IMR-90 (cell line): ENCODE measurements at regions not wholly inside any gene's neighbourhood (a gene's known extent, or its start where the extent isn't known, plus 50 kb on each side); places are given as distances from the start of the nearest gene placed in this dataset.
A peak's percentile ranks its signal among the peaks of the same experiment; 100 is the strongest.

Experiments used
- ATAC-seq: fragments of 200-7000 bp; cut with Tn5 transposase; 2 replicates; pipeline ENCODE4 v1.9.1; 2020; ENCODE audit warnings: low read depth, mild to moderate bottlenecking, moderate library complexity
- BruUV-seq: library from RNA; stranded (reverse); fragments of 400-500 nt; replicated peaks from 2 replicates; lab custom pipeline; 2021; lab: Mats Ljungman, UMichigan
- CTCF ChIA-PET: fragments of 300-600 bp; formaldehyde crosslinking; extraction: SDS; loops from one replicate; lab custom pipeline; 2021; ENCODE audit warnings: antibody characterized with exemption; lab: Yijun Ruan, JAX
- POLR2A ChIA-PET: fragments of 300-600 bp; sonication (Branson Sonifier 250); formaldehyde crosslinking; loops from one replicate; lab custom pipeline; 2022; ENCODE audit warnings: antibody characterized with exemption; ENCODE audit not compliant: unreplicated experiment; lab: Charles Lee
- DNase-seq: peaks from one replicate; pipeline ENCODE4 v3.0.0; 2013
- H2AFZ ChIP-seq: replicated peaks from 2 replicates; pipeline ENCODE3; 2013; ENCODE audit warnings: low read length, mild to moderate bottlenecking; ENCODE audit not compliant: poor library complexity
- H2AK5ac ChIP-seq: 2 replicates; pipeline ENCODE4 v1.6.1; 2013; ENCODE audit warnings: low read depth, low read length, inconsistent platforms
- H2AK9ac ChIP-seq: replicated peaks from 2 replicates; pipeline ENCODE3; 2013; ENCODE audit warnings: mild to moderate bottlenecking, low read depth, low read length, moderate library complexity; ENCODE audit not compliant: poor library complexity
- H2BK120ac ChIP-seq: 2 replicates; pipeline ENCODE4 v1.6.1; 2013; ENCODE audit warnings: low read depth, low read length, inconsistent platforms
- H2BK15ac ChIP-seq: 3 replicates; pipeline ENCODE4 v1.6.1; 2013; ENCODE audit warnings: low read depth, low read length, inconsistent platforms
- H2BK20ac ChIP-seq: 2 replicates; pipeline ENCODE4 v1.6.1; 2013; ENCODE audit warnings: low read depth, mild to moderate bottlenecking, inconsistent platforms, low read length, moderate library complexity
- H2BK5ac ChIP-seq: 2 replicates; pipeline ENCODE4 v1.6.1; 2013; ENCODE audit warnings: mild to moderate bottlenecking, low read depth, low read length, inconsistent platforms; ENCODE audit not compliant: poor library complexity, severe bottlenecking
- H3K14ac ChIP-seq: replicated peaks from 2 replicates; pipeline ENCODE4 v1.6.1; 2013; ENCODE audit warnings: low read depth, low read length, inconsistent platforms
- H3K18ac ChIP-seq: 2 replicates; pipeline ENCODE4 v1.6.1; 2013; ENCODE audit warnings: low read depth, low read length, control low read depth
- H3K23ac ChIP-seq: 2 replicates; pipeline ENCODE4 v1.6.1; 2013; ENCODE audit warnings: low read depth, low read length, inconsistent platforms
- H3K27ac ChIP-seq: 2 replicates; pipeline ENCODE4 v1.5.1; 2013; ENCODE audit warnings: mild to moderate bottlenecking, control low read depth, low read length; ENCODE audit not compliant: insufficient read depth
- H3K27me3 ChIP-seq: 2 replicates; pipeline ENCODE4 v1.6.1; 2013; ENCODE audit warnings: low read length; ENCODE audit not compliant: control insufficient read depth, insufficient read depth
- H3K36me3 ChIP-seq: 2 replicates; pipeline ENCODE4 v1.6.1; 2013; ENCODE audit warnings: low read length, mixed read lengths; ENCODE audit not compliant: control insufficient read depth, insufficient read depth
- H3K4ac ChIP-seq: 2 replicates; pipeline ENCODE4 v1.6.1; 2013; ENCODE audit warnings: low read depth, low read length, inconsistent platforms
- H3K4me1 ChIP-seq: 2 replicates; pipeline ENCODE4 v1.6.1; 2013; ENCODE audit warnings: low read length, mixed read lengths; ENCODE audit not compliant: control insufficient read depth, insufficient read depth
- H3K4me2 ChIP-seq: 2 replicates; pipeline ENCODE4 v1.6.1; 2013; ENCODE audit warnings: low read depth, mild to moderate bottlenecking, control low read depth, low read length, moderate library complexity
- H3K4me3 ChIP-seq: 2 replicates; pipeline ENCODE4 v1.5.1; 2013; ENCODE audit warnings: low read depth, mild to moderate bottlenecking, control low read depth, low read length, moderate library complexity; ENCODE audit not compliant: insufficient read depth
- H3K56ac ChIP-seq: 2 replicates; pipeline ENCODE4 v1.6.1; 2013; ENCODE audit warnings: low read length, inconsistent platforms; ENCODE audit not compliant: insufficient read depth; ENCODE audit errors: extremely low read depth
- H3K79me1 ChIP-seq, 2 experiments: 2 replicates each; pipeline ENCODE4 v1.6.1; 2013; ENCODE audit warnings: low read length in 2 of 2, inconsistent platforms in 1 of 2, low read depth in 1 of 2
- H3K9ac ChIP-seq: 2 replicates; pipeline ENCODE4 v1.6.1; 2013; ENCODE audit warnings: low read depth, low read length, control low read depth
- H3K9me1 ChIP-seq: 2 replicates; pipeline ENCODE4 v1.6.1; 2013; ENCODE audit warnings: low read length, inconsistent platforms; ENCODE audit not compliant: insufficient read depth
- H3K9me3 ChIP-seq: 2 replicates; pipeline ENCODE4 v1.6.1; 2013; ENCODE audit warnings: low read length; ENCODE audit not compliant: control insufficient read depth, insufficient read depth
- H4K20me1 ChIP-seq: 2 replicates; pipeline ENCODE4 v1.6.1; 2013; ENCODE audit warnings: low read length, inconsistent platforms; ENCODE audit not compliant: insufficient read depth
- H4K5ac ChIP-seq: 2 replicates; pipeline ENCODE4 v1.6.1; 2013; ENCODE audit warnings: mild to moderate bottlenecking, low read depth, low read length, control low read depth
- H4K8ac ChIP-seq, 2 experiments: 2 replicates each; pipeline ENCODE4 v1.6.1; 2013; ENCODE audit warnings: low read depth in 2 of 2, low read length in 2 of 2, control low read depth in 1 of 2, inconsistent platforms in 1 of 2
- H4K91ac ChIP-seq: 2 replicates; pipeline ENCODE4 v1.6.1; 2013; ENCODE audit warnings: low read depth, low read length, inconsistent platforms; ENCODE audit not compliant: insufficient read depth
- NFE2L2 ChIP-seq: fragments of 150-350 bp; IDR thresholded peaks from 2 replicates; pipeline ENCODE4 v1.6.1; 2016; ENCODE audit warnings: low read depth, mild to moderate bottlenecking, low read length
- RAD21 ChIP-seq: IDR thresholded peaks from 2 replicates; pipeline ENCODE4 v1.6.1; 2012; ENCODE audit warnings: low read length, improper control_type of control experiment
- RFX5 ChIP-seq: IDR thresholded peaks from 2 replicates; pipeline ENCODE4 v1.8.0; 2012; ENCODE audit warnings: low read depth, mild to moderate bottlenecking, low read length, moderate library complexity
- SMC3 ChIP-seq: fragments of 150-350 bp; IDR thresholded peaks from 2 replicates; pipeline ENCODE4 v1.6.1; 2016; ENCODE audit warnings: low read depth, mild to moderate bottlenecking, antibody characterized with exemption, low read length, moderate library complexity
- WGBS, 2 experiments: methylation state at CpG; one replicate each; pipeline versions ENCODE4 v1.1.5 to v1.1.7; 2013; ENCODE audit warnings: missing lambda C conversion rate in 2 of 2; ENCODE audit not compliant: insufficient read length in 1 of 2; ENCODE audit errors: extremely low coverage in 2 of 2; 5-methylcytosine and 5-hydroxymethylcytosine counted together
- dilution Hi-C: fragments of 300-500 bp; cut with HindIII; formaldehyde crosslinking; loops from one replicate; pipeline ENCODE4 v1.14.3; 2018; ENCODE audit warnings: low sequenced_read_pairs; ENCODE audit not compliant: unreplicated experiment
- in situ Hi-C: fragments of 300-500 bp; cut with MboI; formaldehyde crosslinking; loops from 3 replicates; pipeline ENCODE4 v1.14.3; 2019; ENCODE audit warnings: low sequenced_read_pairs, inconsistent platforms, mixed read lengths
- intact Hi-C: fragments of 100-400 bp; cut with micrococcal nuclease; formaldehyde crosslinking; loops from 2 replicates; pipeline ENCODE4 v1.10.0; 2022
- TF ChIP-seq, protein P1 (sequence below): conservative IDR thresholded peaks from 2 replicates; pipeline ENCODE4 v1.5.1; 2012; ENCODE audit warnings: mild to moderate bottlenecking, low read depth, low read length, improper control_type of control experiment

DNA sequence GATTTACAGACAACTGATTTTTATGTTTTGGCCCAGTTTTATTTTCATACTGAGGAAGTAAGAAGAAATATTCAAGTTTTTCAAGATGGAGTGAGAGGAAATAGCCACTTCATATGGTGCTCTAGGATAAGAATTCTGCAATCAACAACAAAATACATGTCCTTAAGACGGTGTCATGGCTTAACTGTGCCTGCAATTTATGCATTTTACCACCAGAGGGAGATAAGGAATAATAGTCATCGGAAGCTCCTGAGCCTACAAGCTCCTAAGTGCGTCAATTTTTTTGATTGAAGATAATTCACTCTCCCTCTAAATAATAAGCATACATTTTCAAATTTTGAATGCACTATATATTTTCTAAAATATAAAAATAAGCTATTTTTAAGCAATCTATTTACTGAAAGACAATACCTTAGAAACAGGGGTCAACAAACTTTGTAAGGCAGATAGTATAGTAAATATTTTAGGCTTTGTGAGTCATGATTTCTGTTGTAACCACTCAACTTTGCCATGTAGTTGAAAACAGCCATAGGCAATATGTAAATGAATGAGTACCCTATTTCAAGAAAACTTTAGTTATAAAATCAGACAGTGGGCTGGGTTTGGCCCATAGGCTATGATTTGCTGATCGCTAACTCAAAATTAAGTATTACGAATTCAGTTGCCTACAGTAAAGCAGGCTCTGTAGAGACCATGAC is 230.9 kb upstream of the DTNBP1 start:
- ChIA-PET CTCF (no interaction called here), POLR2A (no interaction called here)
- Histone ChIP-seq H2BK15ac (no peak overlapping the region), H2BK20ac (no peak overlapping the region), H3K9me3 (no peaks in the 10 kb centered on the region), H4K20me1 (no peaks in the 10 kb centered on the region), H2BK120ac (no peak overlapping the region), H3K18ac (no peak overlapping the region), H3K27ac (no peak overlapping the region), H3K23ac (no peak overlapping the region), H3K4me3 (no peak overlapping the region), H4K8ac (no peak overlapping the region), H4K91ac (no peak overlapping the region), H2AK9ac (no peak overlapping the region), H3K14ac (no peak overlapping the region), H3K9ac (no peak overlapping the region), H3K9me1 (no peaks in the 10 kb centered on the region), H3K4me1 (no peaks in the 10 kb centered on the region), H3K4ac (no peak overlapping the region), H4K5ac (no peak overlapping the region), H3K27me3 (no peaks in the 10 kb centered on the region; the same call in none of the 2 replicates), H3K36me3 (no peaks in the 10 kb centered on the region), H3K79me1 (no peaks in the 10 kb centered on the region), H3K56ac (no peak overlapping the region), H3K4me2 (no peak overlapping the region), H2AFZ (no peak overlapping the region), H2BK5ac (no peak overlapping the region), H2AK5ac (no peak overlapping the region)
- intact Hi-C loops (loop anchor here (10.0 kb wide), 1 partner anchor 291 kb away; no protein-coding TSS in a partner anchor), dilution Hi-C loops (no loop called here), in situ Hi-C loops (no loop called here)
- no TSS peak for BruUV-seq
- WGBS, 2 experiments, result 86% methylated on average over 2 of the region's 5 CpGs; no CpG with 5 or more reads in 1 of the 2 experiments
- DNase-seq (peak; percentile 27), ATAC-seq (no peak)
- TF ChIP-seq NFE2L2, result no peak
- TF ChIP-seq SMC3, result no peak
- TF ChIP-seq, protein P1, sequence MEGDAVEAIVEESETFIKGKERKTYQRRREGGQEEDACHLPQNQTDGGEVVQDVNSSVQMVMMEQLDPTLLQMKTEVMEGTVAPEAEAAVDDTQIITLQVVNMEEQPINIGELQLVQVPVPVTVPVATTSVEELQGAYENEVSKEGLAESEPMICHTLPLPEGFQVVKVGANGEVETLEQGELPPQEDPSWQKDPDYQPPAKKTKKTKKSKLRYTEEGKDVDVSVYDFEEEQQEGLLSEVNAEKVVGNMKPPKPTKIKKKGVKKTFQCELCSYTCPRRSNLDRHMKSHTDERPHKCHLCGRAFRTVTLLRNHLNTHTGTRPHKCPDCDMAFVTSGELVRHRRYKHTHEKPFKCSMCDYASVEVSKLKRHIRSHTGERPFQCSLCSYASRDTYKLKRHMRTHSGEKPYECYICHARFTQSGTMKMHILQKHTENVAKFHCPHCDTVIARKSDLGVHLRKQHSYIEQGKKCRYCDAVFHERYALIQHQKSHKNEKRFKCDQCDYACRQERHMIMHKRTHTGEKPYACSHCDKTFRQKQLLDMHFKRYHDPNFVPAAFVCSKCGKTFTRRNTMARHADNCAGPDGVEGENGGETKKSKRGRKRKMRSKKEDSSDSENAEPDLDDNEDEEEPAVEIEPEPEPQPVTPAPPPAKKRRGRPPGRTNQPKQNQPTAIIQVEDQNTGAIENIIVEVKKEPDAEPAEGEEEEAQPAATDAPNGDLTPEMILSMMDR, result no peak; the same call in 1 of the 2 replicates
- 0 out of 2 replicates have a peak, but pooled peaks have one; percentile 5 for TF ChIP-seq RAD21
- TF ChIP-seq RFX5, result no peak
